Parathyroid adenoma (tissue), 2 donors: ENCODE measurements at regions not wholly inside any gene's neighbourhood (a gene's known extent, or its start where the extent isn't known, plus 50 kb on each side); places are given as distances from the start of the nearest gene placed in this dataset.

Source experiments
- H2AFZ ChIP-seq: fragments of 300-600 bp; sonication (generic); one replicate; pipeline ENCODE4 v1.7.0; 2017; ENCODE audit warnings: antibody characterized with exemption, mild to moderate bottlenecking
- H3K27ac ChIP-seq: fragments of 300-600 bp; sonication (generic); one replicate; pipeline ENCODE4 v1.7.0; 2017
- H3K27me3 ChIP-seq: fragments of 300-600 bp; sonication (generic); one replicate; pipeline ENCODE4 v1.7.0; 2017; ENCODE audit warnings: low read length; ENCODE audit not compliant: control insufficient read depth, insufficient read depth
- H3K36me3 ChIP-seq: fragments of 300-600 bp; sonication (generic); one replicate; pipeline ENCODE4 v1.7.0; 2017; ENCODE audit warnings: low read length; ENCODE audit not compliant: control insufficient read depth, insufficient read depth
- H3K4me1 ChIP-seq: fragments of 300-600 bp; sonication (generic); one replicate; pipeline ENCODE4 v1.7.0; 2017; ENCODE audit warnings: control low read depth
- H3K4me2 ChIP-seq: fragments of 300-600 bp; sonication (generic); one replicate; pipeline ENCODE4 v1.7.0; 2017; ENCODE audit warnings: low read length
- H3K4me3 ChIP-seq: fragments of 300-600 bp; sonication (generic); one replicate; pipeline ENCODE4 v1.7.0; 2017; ENCODE audit warnings: low read depth, low read length
- H3K79me2 ChIP-seq: fragments of 300-600 bp; sonication (generic); one replicate; pipeline ENCODE4 v1.7.0; 2017; ENCODE audit warnings: control low read depth
- H3K9ac ChIP-seq: fragments of 300-600 bp; sonication (generic); one replicate; pipeline ENCODE4 v1.7.0; 2017; ENCODE audit warnings: mild to moderate bottlenecking
- H3K9me3 ChIP-seq: fragments of 300-600 bp; sonication (generic); one replicate; pipeline ENCODE4 v1.7.0; 2017; ENCODE audit warnings: low read length; ENCODE audit not compliant: control insufficient read depth
- TF ChIP-seq, protein P1 (sequence below): fragments of 300-600 bp; sonication (generic); IDR thresholded peaks from one replicate; pipeline ENCODE4 v1.7.0; 2017; ENCODE audit warnings: antibody characterized with exemption, mild to moderate bottlenecking
- donor health status: primary hyperparathyroidism.

DNA sequence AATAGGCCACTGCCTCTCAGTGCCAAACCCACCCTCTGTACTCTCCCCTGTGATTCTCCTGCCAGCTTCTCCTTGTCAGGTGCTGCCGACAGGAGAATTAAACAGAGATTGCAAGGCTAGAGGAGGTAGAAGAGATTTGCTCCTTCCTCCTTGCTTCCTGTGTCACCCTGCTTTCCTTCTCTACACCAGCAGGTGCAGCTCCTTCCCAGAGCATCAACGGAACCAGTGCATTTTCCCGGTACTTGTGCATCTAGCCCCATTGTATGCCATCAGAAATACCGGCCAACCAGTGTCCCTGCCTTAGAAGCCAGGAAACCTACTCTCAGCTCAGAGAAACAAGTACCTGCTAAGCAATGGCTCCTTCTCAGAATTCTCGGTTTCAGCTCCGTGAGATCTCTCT is 253.2 kb downstream of the SUCLA2 start:
- no peaks in the 10 kb centered on the region for H3K4me1 ChIP-seq
- H3K36me3 ChIP-seq = no peaks in the 10 kb centered on the region
- H3K9me3 ChIP-seq = no peaks in the 10 kb centered on the region
- no peaks in the 10 kb centered on the region for H3K27me3 ChIP-seq
- no peak overlapping the region for H3K4me3 ChIP-seq
- H3K27ac ChIP-seq = no peak overlapping the region
- TF ChIP-seq, protein P1, sequence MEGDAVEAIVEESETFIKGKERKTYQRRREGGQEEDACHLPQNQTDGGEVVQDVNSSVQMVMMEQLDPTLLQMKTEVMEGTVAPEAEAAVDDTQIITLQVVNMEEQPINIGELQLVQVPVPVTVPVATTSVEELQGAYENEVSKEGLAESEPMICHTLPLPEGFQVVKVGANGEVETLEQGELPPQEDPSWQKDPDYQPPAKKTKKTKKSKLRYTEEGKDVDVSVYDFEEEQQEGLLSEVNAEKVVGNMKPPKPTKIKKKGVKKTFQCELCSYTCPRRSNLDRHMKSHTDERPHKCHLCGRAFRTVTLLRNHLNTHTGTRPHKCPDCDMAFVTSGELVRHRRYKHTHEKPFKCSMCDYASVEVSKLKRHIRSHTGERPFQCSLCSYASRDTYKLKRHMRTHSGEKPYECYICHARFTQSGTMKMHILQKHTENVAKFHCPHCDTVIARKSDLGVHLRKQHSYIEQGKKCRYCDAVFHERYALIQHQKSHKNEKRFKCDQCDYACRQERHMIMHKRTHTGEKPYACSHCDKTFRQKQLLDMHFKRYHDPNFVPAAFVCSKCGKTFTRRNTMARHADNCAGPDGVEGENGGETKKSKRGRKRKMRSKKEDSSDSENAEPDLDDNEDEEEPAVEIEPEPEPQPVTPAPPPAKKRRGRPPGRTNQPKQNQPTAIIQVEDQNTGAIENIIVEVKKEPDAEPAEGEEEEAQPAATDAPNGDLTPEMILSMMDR = no peak
- H3K4me2 ChIP-seq = no peak overlapping the region
- no peak overlapping the region for H3K9ac ChIP-seq
- H2AFZ ChIP-seq = no peak overlapping the region
- H3K79me2 ChIP-seq = no peaks in the 10 kb centered on the region

DNA sequence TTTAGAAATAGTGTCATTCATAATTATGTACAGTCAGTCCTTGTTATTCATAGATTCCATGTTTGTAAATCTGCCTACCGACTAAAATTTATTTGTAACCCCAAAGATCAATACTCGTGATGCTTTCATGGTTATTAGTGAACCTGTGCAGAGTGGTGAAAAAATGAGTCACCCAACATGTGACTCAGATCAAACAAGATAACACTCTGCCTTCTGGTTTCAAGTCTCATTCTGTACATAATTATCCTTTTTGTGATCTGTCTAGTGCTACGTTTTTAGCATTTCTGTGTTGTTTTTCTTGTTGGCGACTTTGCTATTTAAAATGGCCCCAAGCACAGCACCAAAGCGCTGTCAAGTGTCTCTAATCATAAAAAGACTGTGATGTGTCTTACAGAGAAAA is 274.7 kb downstream of the SUCLA2 start:
- H3K4me2 ChIP-seq = no peak overlapping the region
- TF ChIP-seq, protein P1 = no peak
- H2AFZ ChIP-seq = no peak overlapping the region
- H3K79me2 ChIP-seq = no peaks in the 10 kb centered on the region
- H3K4me3 ChIP-seq = no peak overlapping the region
- no peaks in the 10 kb centered on the region for H3K4me1 ChIP-seq
- no peaks in the 10 kb centered on the region for H3K36me3 ChIP-seq
- no peaks in the 10 kb centered on the region for H3K9me3 ChIP-seq
- H3K27ac ChIP-seq = no peak overlapping the region
- H3K27me3 ChIP-seq = no peaks in the 10 kb centered on the region
- H3K9ac ChIP-seq = no peak overlapping the region

DNA sequence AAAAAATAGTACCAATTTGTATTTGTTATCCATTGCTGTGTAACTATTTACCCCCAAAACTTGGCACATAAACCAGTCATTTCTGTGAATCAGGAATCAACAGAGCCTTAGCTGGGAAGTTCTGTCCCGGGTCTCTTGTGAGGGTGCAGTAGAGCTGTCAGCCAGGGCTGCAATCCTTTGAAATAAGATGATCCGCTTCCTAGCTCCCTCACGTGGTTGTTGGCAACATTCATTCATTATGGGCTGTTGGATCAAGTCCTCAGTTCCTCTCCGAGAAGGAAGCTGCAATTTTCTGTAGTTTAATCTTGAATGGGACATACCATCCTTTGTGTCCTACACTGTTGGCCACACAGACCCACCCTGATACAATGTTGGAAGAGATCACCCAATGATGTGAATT is 277.2 kb downstream of the SUCLA2 start:
- H3K27me3 ChIP-seq = no peaks in the 10 kb centered on the region
- H3K36me3 ChIP-seq = no peaks in the 10 kb centered on the region

DNA sequence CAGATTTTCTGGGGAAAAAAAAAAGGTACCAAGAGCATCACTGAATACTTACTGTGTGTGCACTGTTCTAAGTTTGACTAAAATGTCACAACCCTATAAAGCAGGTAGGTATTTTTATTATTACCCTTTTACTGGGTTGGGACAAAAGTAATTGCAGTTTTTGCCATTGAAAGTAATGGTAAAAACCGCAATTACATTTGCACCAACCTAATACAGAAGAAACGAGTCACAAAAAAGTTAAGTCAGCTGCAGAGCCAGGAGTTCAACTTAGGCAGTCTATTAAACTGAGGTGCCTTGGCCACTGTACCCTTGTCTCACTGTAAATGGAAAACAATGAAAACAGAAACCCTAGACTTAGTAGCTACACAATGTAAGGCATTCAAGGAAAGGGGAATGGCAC is 281.9 kb downstream of the SUCLA2 start:
- TF ChIP-seq, protein P1 = no peak
- Histone ChIP-seq H3K4me1 (no peaks in the 10 kb centered on the region), H2AFZ (no peak overlapping the region), H3K9me3 (no peaks in the 10 kb centered on the region), H3K4me2 (no peak overlapping the region), H3K27me3 (no peaks in the 10 kb centered on the region), H3K36me3 (no peaks in the 10 kb centered on the region), H3K9ac (no peak overlapping the region), H3K79me2 (no peaks in the 10 kb centered on the region), H3K27ac (no peak overlapping the region), H3K4me3 (no peak overlapping the region)

More for the DNA sequence above, 277.2 kb downstream of the SUCLA2 start:
- H3K9ac ChIP-seq = no peak overlapping the region
- H2AFZ ChIP-seq = no peak overlapping the region
- no peak overlapping the region for H3K4me3 ChIP-seq
- H3K27ac ChIP-seq = no peak overlapping the region
- no peaks in the 10 kb centered on the region for H3K9me3 ChIP-seq
- H3K4me2 ChIP-seq = no peak overlapping the region
- TF ChIP-seq, protein P1 = no peak
- H3K79me2 ChIP-seq = no peaks in the 10 kb centered on the region
- H3K4me1 ChIP-seq = no peaks in the 10 kb centered on the region

DNA sequence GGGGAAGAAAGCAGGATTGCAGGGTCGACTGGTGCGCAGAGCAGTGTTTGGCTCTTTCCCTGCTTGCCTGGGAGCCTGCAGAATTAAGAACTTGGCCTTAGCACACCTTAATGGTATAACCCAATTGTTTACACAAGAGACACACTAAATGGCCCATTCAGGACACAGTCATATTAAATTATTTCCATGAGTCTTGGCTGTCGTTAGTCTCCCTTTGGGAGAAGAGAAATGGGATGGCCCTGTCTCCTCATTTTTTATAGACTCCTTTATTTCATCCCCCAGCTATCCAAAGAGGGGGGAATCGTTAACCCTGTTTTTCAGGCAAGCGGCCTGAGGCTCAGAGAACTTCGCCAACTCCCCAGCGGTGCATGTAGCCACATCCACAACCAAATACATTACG is 282.5 kb downstream of the SUCLA2 start:
- H3K4me2 ChIP-seq = no peak overlapping the region
- H3K36me3 ChIP-seq = no peaks in the 10 kb centered on the region

More for the DNA sequence above, 282.5 kb downstream of the SUCLA2 start:
- H3K9ac ChIP-seq = no peak overlapping the region
- TF ChIP-seq, protein P1 = no peak
- H3K9me3 ChIP-seq = no peaks in the 10 kb centered on the region
- no peak overlapping the region for H2AFZ ChIP-seq
- no peaks in the 10 kb centered on the region for H3K79me2 ChIP-seq
- H3K27ac ChIP-seq = no peak overlapping the region
- H3K4me3 ChIP-seq = no peak overlapping the region
- H3K27me3 ChIP-seq = no peaks in the 10 kb centered on the region
- no peaks in the 10 kb centered on the region for H3K4me1 ChIP-seq
